Left colon (tissue), 2 donors: ENCODE measurements at regions not wholly inside any gene's neighbourhood (a gene's known extent, or its start where the extent isn't known, plus 50 kb on each side); places are given as distances from the start of the nearest gene placed in this dataset.
"Not testable (repeated sequence)": the region's sequence is repeated elsewhere in the genome, so short reads cannot be mapped to it uniquely, and the experiment has no call there.

Source experiments
- ATAC-seq: fragments of 200-7000 bp; cut with Tn5 transposase; one replicate; pipeline ENCODE4 v1.9.1; 2020; ENCODE audit warnings: mild to moderate bottlenecking, moderate library complexity
- DNase-seq, 2 donors: peaks; one replicate each; pipeline ENCODE4 v3.0.0-alpha.2; 2020
- intact Hi-C, 2 donors: fragments of 100-400 bp; cut with DNase I in 1 of 2; cut with micrococcal nuclease in 1 of 2; formaldehyde crosslinking; loops; one replicate each; pipeline versions ENCODE4 v1.11.2 to v1.14.0; 2022; cut with DNase I, micrococcal nuclease
- donor health status: DM: no; HTN: no; CAD: no.
- donor health status: DM: yes; HTN: yes; CAD: no.

DNA sequence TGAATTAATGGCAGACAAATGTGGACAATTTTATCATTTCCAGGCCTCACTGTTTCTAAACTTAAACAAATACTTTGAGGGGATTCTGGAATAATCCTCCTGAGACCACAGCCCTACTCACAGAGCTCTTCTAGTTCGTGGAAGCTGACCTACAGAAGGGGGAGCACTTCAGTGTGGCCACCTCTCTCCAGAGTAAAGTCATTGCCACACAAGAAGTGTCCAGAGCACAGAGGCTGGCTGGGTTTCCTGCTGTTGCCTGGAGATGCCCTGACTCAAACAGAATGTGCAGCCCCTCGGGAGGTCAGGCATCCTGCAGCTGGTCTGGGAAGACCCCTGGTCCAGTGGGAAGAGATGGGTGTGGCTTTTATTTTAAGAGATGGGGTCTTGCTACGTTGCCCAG lies 110.9 kb downstream of the QRSL1 start:
- DNase-seq (no peak), ATAC-seq (no peak)
- intact Hi-C loops = no loop called here

GRCh38 chr6:106739387-106739786 lies 110.0 kb downstream of the QRSL1 start:
- intact Hi-C loops = no loop called here
- ATAC-seq (no peak), DNase-seq (peak in 1 of 2 donors; percentile 45)

GRCh38 chr6:106736502-106736901 lies 107.1 kb downstream of the QRSL1 start:
- DNase-seq (no peak), ATAC-seq (no peak)
- intact Hi-C loops = no loop called here

DNA sequence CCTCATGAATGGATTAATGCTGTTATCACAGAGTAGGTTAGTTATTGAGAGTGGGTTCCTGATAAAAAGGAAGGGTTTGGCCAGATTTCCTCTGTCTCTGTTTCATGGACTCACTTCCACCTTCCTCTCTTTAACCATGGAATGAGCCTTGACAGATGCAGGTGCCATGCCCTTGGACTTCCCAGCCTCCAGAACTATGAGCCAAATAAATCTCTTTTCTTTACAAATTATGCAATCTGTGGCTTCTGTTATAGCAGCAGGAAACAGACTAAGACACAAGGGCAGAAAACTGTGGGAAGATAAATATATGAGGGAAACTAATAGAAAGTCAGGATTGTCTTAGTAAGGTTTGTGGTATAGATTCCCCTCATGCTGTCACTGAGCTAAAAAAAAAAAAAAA lies 106.5 kb downstream of the QRSL1 start:
- intact Hi-C loops = no loop called here
- ATAC-seq = no peak
- DNase-seq = no peak

DNA sequence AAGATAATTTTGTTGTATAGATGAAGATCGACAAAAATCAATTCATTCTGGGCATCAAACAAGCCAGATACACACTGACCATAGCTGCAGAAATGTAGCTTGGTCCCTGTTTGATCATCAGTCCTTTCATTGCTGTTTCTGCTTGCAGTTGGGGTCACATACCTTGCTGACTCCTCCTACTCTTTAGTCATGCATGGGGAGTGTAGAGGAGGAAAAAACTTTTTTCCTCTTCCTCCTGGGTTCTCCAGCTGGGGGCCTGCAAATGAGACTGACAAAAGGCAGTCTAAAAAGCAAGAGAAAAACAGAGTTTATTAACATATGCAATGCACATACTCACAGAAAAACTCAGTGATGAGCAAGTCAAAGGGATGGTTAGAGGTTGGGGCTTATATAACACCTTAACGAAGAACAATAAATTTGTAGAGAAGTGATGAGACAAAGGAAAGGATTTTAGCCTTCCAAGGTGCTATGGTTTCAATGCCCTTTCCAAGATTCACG lies 105.8 kb downstream of the QRSL1 start:
- DNase-seq = no peak
- intact Hi-C loops = no loop called here
- ATAC-seq = no peak

GRCh38 chr6:106733386-106733785 lies 104.0 kb downstream of the QRSL1 start:
- intact Hi-C loops = no loop called here
- ATAC-seq = peak; percentile 76
- peak; percentile 64 to 83 for DNase-seq

DNA sequence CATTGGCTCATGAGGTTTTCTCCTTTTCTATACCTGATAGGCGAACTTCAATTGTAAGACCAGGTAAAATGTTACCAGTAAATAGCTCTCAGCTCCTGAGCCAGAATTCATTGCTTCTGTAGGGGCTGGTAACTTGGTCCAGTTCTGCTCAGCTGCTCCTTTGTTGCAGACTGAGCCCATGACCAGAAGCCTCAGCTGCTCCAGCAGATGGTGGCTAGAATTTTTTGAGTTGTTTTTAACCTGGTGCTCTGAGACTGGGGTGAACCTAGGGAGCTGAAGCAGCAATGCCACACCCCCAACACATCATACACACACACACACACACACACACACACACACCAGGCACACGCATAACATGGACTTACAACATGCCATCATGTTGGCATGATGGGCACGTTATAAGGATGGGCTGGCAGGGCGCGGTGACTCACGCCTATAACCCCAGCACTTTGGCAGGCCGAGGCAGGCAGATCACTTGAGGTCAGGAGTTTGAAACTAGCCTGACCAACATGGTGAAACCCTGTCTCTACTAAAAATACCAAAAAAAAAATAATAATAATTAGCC lies 103.1 kb downstream of the QRSL1 start:
- DNase-seq (peak in 1 of 2 donors; percentile 30), ATAC-seq (peak; percentile 21)
- intact Hi-C loops = no loop called here

DNA sequence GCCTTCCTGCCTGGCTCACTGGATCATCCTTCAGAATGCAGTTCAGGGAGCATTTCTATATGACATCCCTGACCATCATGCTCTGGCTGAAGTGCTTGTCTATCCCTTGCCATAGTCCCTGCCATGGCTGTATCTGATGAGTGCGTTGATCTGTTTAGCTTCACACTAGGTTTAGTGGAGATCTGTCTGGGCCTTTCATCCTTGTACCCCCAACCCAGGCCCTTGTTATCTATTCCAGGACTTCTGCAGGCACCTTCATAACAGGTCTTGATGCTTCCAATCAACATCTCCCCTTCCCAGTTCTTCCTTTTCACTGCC lies 102.4 kb downstream of the QRSL1 start:
- no peak for ATAC-seq
- intact Hi-C loops = no loop called here

DNA sequence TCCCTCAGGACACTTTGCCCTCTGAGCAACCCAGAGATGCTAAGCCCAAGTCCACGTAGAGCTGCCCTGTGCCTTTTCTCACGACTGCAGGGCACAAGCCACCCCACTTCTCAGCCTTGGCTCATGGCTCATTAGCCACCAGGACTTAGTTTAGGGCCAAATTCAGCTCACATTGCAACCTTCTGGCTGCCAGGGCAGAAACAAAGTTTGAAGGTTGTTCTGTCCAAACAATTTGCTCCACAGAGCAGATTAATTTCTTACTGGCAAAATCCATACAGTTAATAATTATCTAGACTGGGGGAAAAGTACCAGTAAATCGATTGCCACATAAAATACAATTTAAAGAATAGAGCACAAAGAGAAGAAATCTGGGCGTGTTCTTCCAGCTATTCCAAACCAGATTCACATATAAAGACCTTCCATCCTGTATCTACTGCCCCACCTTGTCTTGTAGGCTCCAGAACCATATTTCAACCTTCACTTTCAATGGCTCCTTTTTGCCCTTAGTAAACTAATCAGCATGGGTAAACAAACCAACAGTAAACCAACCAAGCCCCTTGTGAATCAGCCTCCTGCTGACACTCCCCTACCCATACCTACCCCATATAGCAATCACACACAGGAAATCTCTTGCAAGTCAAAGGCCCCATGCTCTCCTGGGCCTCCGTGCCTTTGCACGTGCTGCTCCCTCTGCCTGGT lies 101.9 kb downstream of the QRSL1 start:
- peak; percentile 75 for ATAC-seq
- peak; percentile 60 to 70 for DNase-seq
- intact Hi-C loops = no loop called here

More for the DNA sequence above, 102.4 kb downstream of the QRSL1 start:
- no peak for DNase-seq

DNA sequence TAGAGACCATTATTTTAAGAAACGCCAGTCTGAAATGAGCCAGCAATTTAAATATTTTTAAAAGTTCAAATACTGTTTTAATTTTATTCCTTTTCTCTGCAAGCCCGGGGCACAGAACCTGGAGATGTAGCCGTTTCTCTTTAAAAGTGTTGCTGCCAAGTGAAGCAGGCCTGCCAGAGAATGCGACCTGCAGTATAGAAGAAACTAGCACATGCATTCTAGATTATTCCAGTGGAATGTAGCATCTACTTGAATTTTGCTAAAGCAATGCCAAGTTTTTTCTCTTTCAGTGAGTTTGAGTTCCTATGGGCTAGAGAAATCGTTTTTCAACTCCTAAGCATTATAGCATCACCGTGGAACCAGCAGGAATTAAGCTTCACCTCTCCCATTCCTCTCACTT lies 101.3 kb downstream of the QRSL1 start:
- ATAC-seq (no peak), DNase-seq (no peak)

GRCh38 chr6:106730264-106730663 lies 100.9 kb downstream of the QRSL1 start:
- intact Hi-C loops = no loop called here
- DNase-seq (no peak), ATAC-seq (no peak)

More for the DNA sequence above, 101.3 kb downstream of the QRSL1 start:
- intact Hi-C loops = no loop called here

- DNase-seq = no peak
- no peak for ATAC-seq
Measured at GRCh38 chr6:106729841-106730240, 100.5 kb downstream of the QRSL1 start.

GRCh38 chr6:106728296-106728870 lies 99.0 kb downstream of the QRSL1 start:
- DNase-seq (no peak), ATAC-seq (no peak)
- intact Hi-C loops = no loop called here

More at GRCh38 chr6:106729841-106730240, 100.5 kb downstream of the QRSL1 start:
- intact Hi-C loops = no loop called here

DNA sequence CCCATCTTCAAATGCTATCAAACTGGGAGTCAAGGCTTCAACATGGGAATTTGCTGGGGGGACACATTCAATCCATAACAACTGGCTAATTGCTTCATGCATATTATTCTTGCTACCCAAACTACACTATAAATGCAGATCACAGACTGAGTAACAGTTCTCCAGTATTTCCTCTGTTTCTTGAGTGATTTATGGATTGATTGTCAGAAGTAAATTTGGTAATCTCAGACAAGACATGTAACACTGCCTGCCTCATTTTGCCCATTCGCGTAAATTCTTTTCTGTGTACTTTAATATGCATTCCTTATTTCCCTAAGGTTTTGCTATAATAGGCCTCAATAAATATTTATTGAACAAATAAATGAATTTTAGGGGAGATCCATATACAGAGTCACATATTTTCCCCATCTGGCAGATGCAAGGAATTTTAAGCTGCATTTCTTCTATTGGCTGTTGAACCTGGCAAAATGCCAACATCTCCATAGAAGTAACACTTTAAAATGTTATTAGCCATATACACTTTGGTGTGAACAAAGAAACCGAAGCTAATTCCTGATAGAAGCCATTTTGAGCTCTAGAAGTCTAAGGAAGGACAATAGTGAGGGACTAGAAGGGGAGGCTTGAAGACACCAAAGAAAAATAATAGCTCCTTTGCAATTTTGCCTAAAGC lies 98.2 kb downstream of the QRSL1 start:
- DNase-seq (no peak), ATAC-seq (no peak)
- intact Hi-C loops = no loop called here

DNA sequence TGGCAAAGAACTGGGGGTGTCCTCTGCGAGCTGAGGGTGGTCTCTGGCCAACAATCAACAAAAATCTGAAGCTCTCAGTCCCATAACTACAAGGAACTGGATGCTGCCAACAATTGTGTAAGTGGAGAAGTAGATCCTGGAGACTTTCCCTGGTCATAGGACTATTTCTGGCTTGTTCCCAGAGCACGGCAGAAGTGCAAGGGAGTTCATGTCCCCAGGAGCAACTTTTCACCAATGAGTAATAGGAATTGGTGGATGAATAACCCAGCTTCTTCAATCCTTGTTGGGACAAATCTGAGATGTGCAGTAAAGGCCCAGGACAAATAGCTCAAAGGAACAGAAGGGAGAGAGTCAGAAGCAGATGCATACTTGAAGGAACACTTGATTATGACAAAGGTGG lies 95.5 kb downstream of the QRSL1 start:
- no peak for DNase-seq
- peak; percentile 26 for ATAC-seq
- intact Hi-C loops = no loop called here

- DNase-seq (no peak), ATAC-seq (peak; percentile 62)
- intact Hi-C loops = no loop called here
Measured at GRCh38 chr6:106724337-106724736, 95.0 kb downstream of the QRSL1 start.

- intact Hi-C loops, DNase-seq, ATAC-seq: not testable (repeated sequence)
Measured at GRCh38 chr6:106723419-106723818, 94.0 kb downstream of the QRSL1 start.

GRCh38 chr6:106721189-106721588 lies 91.8 kb downstream of the QRSL1 start:
- intact Hi-C loops, DNase-seq: not testable (repeated sequence)
- peak; percentile 23 for ATAC-seq
